ENCODE measurements at regions not wholly inside any gene's neighbourhood (a gene's known extent, or its start where the extent isn't known, plus 50 kb on each side); places are given as distances from the start of the nearest gene placed in this dataset.

DNA sequence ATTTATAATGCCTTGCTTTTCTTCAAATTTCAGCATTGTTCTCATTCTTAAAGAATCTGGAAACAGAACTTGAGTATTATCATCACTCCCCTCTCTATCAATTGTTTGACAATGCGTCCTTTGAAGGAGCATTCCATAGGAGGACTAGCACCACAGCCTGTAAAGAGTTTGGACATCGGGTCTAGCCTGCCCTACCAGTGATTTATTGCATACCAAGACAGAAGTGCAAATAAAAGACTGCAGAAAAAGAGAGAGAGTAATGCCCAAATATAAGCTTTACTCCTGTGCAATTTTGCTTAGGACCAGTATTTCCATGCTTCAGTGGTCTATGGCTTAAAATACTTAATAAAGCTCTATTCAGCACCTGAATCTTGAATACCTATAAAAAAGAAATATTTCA lies 55.4 kb upstream of the MAP2 start:
- TF ChIP-seq, protein P1, sequence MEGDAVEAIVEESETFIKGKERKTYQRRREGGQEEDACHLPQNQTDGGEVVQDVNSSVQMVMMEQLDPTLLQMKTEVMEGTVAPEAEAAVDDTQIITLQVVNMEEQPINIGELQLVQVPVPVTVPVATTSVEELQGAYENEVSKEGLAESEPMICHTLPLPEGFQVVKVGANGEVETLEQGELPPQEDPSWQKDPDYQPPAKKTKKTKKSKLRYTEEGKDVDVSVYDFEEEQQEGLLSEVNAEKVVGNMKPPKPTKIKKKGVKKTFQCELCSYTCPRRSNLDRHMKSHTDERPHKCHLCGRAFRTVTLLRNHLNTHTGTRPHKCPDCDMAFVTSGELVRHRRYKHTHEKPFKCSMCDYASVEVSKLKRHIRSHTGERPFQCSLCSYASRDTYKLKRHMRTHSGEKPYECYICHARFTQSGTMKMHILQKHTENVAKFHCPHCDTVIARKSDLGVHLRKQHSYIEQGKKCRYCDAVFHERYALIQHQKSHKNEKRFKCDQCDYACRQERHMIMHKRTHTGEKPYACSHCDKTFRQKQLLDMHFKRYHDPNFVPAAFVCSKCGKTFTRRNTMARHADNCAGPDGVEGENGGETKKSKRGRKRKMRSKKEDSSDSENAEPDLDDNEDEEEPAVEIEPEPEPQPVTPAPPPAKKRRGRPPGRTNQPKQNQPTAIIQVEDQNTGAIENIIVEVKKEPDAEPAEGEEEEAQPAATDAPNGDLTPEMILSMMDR (conservative IDR thresholded peaks at IDR 0.05), result no peak
- TF ChIP-seq ZFX (IDR thresholded peaks at IDR 0.05), result no peak
